ENCODE measurements at regions not wholly inside any gene's neighbourhood (a gene's known extent, or its start where the extent isn't known, plus 50 kb on each side); places are given as distances from the start of the nearest gene placed in this dataset.
A peak's percentile ranks its signal among the peaks of the same experiment; 100 is the strongest.

GRCh38 chr2:225130093-225130492 is 87.8 kb upstream of the DOCK10 start:
- no peaks in the 10 kb centered on the region for H3K27me3 ChIP-seq
- TF ChIP-seq POLR2A (IDR thresholded peaks at IDR 0.05) (no peak), CTCF (IDR thresholded peaks at IDR 0.05) (no peak)
- ATAC-seq = no peak
- no peak for DNase-seq
- H3K4me1 ChIP-seq = no peaks in the 10 kb centered on the region
- no peak overlapping the region for H3K27ac ChIP-seq
- no peak overlapping the region for H3K4me3 ChIP-seq
- H3K36me3 ChIP-seq = no peaks in the 10 kb centered on the region
- intact Hi-C loops (cut with DNase I) = no loop called here
- peaks cover 0 to 13% (median 0%) of the 10 kb centered on the region in 12 donors for H3K9me3 ChIP-seq

GRCh38 chr2:225124311-225125017 is 82.2 kb upstream of the DOCK10 start:
- no peaks in the 10 kb centered on the region for H3K27me3 ChIP-seq
- intact Hi-C loops (cut with DNase I) = loop anchor here in 6 of 10 donors (5.0 to 10.0 kb wide), 3 partner anchors 530 to 538 kb away; no protein-coding TSS in a partner anchor
- peaks cover 0 to 13% (median 0%) of the 10 kb centered on the region in 12 donors for H3K9me3 ChIP-seq
- no peak overlapping the region for H3K27ac ChIP-seq
- no peaks in the 10 kb centered on the region for H3K36me3 ChIP-seq
- no peak for ATAC-seq
- no peaks in the 10 kb centered on the region for H3K4me1 ChIP-seq
- no peak overlapping the region for H3K4me3 ChIP-seq
- WGBS, 4 donors = 83 to 91% (median 87%) methylated on average over 7 of the region's 7 CpGs
- TF ChIP-seq CTCF (IDR thresholded peaks at IDR 0.05) (no peak), POLR2A (IDR thresholded peaks at IDR 0.05) (no peak)
- no peak for DNase-seq

- DNase-seq (no peak), ATAC-seq (no peak)
- no peaks in the 10 kb centered on the region for H3K27me3 ChIP-seq
- H3K9me3 ChIP-seq = peaks cover 0 to 13% (median 0%) of the 10 kb centered on the region in 12 donors
- no peak overlapping the region for H3K27ac ChIP-seq
- intact Hi-C loops (cut with DNase I) = loop anchor here in 6 of 10 donors (5.0 to 10.0 kb wide), 3 partner anchors 532 to 539 kb away; no protein-coding TSS in a partner anchor
- 71 to 74% (median 73%) methylated on average over 15 of the region's 15 CpGs for WGBS, 4 donors
- H3K4me3 ChIP-seq = no peak overlapping the region
- TF ChIP-seq POLR2A (IDR thresholded peaks at IDR 0.05) (no peak), CTCF (IDR thresholded peaks at IDR 0.05) (peak in 9 of 12 donors; percentile 12 to 44 (median 27))
- H3K36me3 ChIP-seq = no peaks in the 10 kb centered on the region
- H3K4me1 ChIP-seq = no peaks in the 10 kb centered on the region
These were observed 80.6 kb upstream of the DOCK10 start for GRCh38 chr2:225122583-225123486.

GRCh38 chr2:225122007-225122406 is 79.7 kb upstream of the DOCK10 start:
- H3K4me1 ChIP-seq = peaks cover 0 to 5% (median 0%) of the 10 kb centered on the region in 12 donors
- H3K36me3 ChIP-seq = no peaks in the 10 kb centered on the region
- no peaks in the 10 kb centered on the region for H3K27me3 ChIP-seq
- no peak for ATAC-seq
- intact Hi-C loops (cut with DNase I) = loop anchor here in 6 of 10 donors (5.0 to 10.0 kb wide), 3 partner anchors 533 to 540 kb away; no protein-coding TSS in a partner anchor
- no peak overlapping the region for H3K4me3 ChIP-seq
- WGBS, 4 donors = 83 to 87% (median 85%) methylated on average over 8 of the region's 8 CpGs
- TF ChIP-seq CTCF (IDR thresholded peaks at IDR 0.05) (no peak), POLR2A (IDR thresholded peaks at IDR 0.05) (no peak)
- H3K27ac ChIP-seq = no peak overlapping the region
- DNase-seq = no peak
- peaks cover 0 to 6% (median 0%) of the 10 kb centered on the region in 12 donors for H3K9me3 ChIP-seq
